ENCODE measurements at regions not wholly inside any gene's neighbourhood (a gene's known extent, or its start where the extent isn't known, plus 50 kb on each side); places are given as distances from the start of the nearest gene placed in this dataset.

GRCh38 chr4:101475246-101475645, 127.9 kb upstream of the PPP3CA start:
- TF ChIP-seq CTCF (IDR thresholded peaks at IDR 0.05) = no peak
- TF ChIP-seq POLR2A (IDR thresholded peaks at IDR 0.05) = no peak

Measured in suprapubic skin (tissue), 3 donors.